Stimulated activated CD4-positive, alpha-beta T cell treated with anti-CD3 and anti-CD28 coated beads, Interleukin-15, amount 100 ng/mL, for 1 hour (primary cell): ENCODE measurements at regions not wholly inside any gene's neighbourhood (a gene's known extent, or its start where the extent isn't known, plus 50 kb on each side); places are given as distances from the start of the nearest gene placed in this dataset.

ENCODE experiments used
- DNase-seq, 2 donors: peaks; one replicate each; pipeline ENCODE4 v3.0.0-alpha.2; 2020; ENCODE audit warnings: low read depth in 1 of 2, low spot score in 1 of 2

DNA sequence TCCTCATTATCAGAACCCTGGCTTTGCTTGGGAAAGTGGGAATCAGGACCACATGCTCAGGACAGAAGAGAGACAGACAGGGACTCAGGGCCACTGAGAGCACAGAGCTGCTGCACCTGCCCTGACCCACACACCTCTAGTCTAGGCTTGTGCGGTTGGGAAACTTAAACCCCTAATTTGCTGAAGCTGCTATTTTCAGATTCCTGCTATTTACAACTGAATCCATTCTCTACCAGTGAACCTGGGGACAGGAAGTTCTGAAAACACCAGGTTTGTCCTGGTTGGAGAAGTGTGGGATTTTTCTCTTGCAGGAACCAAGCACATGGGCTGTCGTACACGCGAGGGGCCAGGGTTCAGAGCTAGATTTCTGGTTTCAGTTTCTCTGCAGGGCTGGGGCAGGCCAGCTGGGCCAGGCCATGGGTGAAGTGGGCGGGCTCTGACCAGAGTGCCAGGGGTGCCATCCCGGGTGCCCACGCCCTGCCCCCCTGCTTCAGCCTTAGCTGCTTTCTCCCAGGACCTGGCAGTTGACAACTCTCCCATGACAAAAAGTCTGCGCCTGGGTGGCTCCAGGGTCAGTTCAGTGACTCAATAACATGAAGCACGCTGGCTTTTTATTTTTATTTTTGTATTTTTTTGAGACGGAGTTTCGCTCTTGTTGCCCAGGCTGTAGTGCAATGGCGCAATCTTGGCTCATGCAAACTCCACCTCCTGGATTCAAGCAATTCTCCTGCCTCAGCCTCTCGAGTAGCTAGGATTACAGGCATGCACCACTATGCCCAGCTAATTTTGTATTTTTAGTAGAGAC is 51.3 kb upstream of the SLC1A4 start:
- DNase-seq: no peak

DNA sequence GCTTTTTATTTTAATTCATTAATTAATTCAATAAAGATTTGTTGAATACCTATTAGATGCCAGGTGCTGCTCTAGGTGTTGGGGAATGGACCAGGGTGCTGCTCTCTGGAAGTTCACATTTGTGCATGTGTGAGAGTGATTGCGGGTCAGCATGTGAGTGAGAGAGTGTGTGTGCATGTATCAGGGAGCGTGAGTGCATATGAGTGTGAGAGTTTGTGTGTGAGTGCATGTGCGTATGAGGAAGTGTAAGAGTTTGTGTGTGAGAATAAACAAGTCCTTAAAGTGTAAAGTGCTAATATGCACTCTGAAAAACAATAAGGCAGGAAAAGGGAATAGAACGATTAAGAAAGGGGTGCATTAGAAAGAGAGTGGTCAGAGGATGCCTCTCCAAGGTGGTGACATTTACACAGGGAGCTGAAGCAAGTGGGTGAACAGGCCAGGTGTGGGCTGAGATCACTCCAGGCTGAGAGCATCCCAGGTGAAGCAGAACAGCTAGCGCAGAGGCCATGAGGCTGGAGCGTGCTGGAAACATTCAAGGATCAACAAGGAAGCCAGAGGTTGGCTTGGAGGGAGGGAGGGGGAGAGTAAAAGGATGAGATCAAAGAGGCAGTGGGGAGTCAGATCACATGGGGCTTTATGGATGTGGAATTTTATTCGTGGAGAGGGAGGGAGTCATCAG is 50.5 kb upstream of the SLC1A4 start:
- no peak for DNase-seq

DNA sequence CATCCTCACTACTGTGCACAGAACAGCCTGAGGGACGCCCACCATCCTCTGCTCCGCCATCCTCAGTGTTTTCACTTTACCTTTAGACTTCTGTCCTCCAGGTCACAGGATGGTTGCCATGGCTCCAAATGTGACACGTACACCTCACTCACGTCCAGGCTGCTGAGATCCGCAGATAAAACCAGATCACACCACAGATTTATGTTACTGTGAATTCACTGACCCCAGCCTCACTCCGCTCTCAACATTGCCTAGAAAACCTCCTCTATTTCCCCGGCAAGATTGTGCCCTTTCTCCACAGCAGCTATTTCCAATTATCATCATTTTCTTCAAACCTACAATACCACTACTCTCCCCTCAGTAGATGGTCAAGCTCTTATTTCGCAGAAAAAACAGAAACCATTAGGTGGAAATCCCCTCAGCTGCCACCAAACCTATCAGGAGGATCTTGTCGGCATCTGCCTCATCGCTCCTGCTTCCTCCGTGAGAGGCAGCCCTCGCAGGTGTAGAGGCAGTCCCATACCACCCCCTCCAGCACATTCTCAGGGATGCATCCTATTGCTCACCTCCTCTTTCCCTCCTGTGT is 49.8 kb upstream of the SLC1A4 start:
- DNase-seq: no peak
